Parathyroid adenoma (tissue), 2 donors: ENCODE measurements at regions not wholly inside any gene's neighbourhood (a gene's known extent, or its start where the extent isn't known, plus 50 kb on each side); places are given as distances from the start of the nearest gene placed in this dataset.

ENCODE experiments used
- H2AFZ ChIP-seq: fragments of 300-600 bp; sonication (generic); one replicate; pipeline ENCODE4 v1.7.0; 2017; ENCODE audit warnings: antibody characterized with exemption, mild to moderate bottlenecking
- H3K27ac ChIP-seq: fragments of 300-600 bp; sonication (generic); one replicate; pipeline ENCODE4 v1.7.0; 2017
- H3K27me3 ChIP-seq: fragments of 300-600 bp; sonication (generic); one replicate; pipeline ENCODE4 v1.7.0; 2017; ENCODE audit warnings: low read length; ENCODE audit not compliant: control insufficient read depth, insufficient read depth
- H3K36me3 ChIP-seq: fragments of 300-600 bp; sonication (generic); one replicate; pipeline ENCODE4 v1.7.0; 2017; ENCODE audit warnings: low read length; ENCODE audit not compliant: control insufficient read depth, insufficient read depth
- H3K4me1 ChIP-seq: fragments of 300-600 bp; sonication (generic); one replicate; pipeline ENCODE4 v1.7.0; 2017; ENCODE audit warnings: control low read depth
- H3K4me2 ChIP-seq: fragments of 300-600 bp; sonication (generic); one replicate; pipeline ENCODE4 v1.7.0; 2017; ENCODE audit warnings: low read length
- H3K4me3 ChIP-seq: fragments of 300-600 bp; sonication (generic); one replicate; pipeline ENCODE4 v1.7.0; 2017; ENCODE audit warnings: low read depth, low read length
- H3K79me2 ChIP-seq: fragments of 300-600 bp; sonication (generic); one replicate; pipeline ENCODE4 v1.7.0; 2017; ENCODE audit warnings: control low read depth
- H3K9ac ChIP-seq: fragments of 300-600 bp; sonication (generic); one replicate; pipeline ENCODE4 v1.7.0; 2017; ENCODE audit warnings: mild to moderate bottlenecking
- H3K9me3 ChIP-seq: fragments of 300-600 bp; sonication (generic); one replicate; pipeline ENCODE4 v1.7.0; 2017; ENCODE audit warnings: low read length; ENCODE audit not compliant: control insufficient read depth
- CTCF ChIP-seq: fragments of 300-600 bp; sonication (generic); IDR thresholded peaks from one replicate; pipeline ENCODE4 v1.7.0; 2017; ENCODE audit warnings: antibody characterized with exemption, mild to moderate bottlenecking
- donor health status: primary hyperparathyroidism.

DNA sequence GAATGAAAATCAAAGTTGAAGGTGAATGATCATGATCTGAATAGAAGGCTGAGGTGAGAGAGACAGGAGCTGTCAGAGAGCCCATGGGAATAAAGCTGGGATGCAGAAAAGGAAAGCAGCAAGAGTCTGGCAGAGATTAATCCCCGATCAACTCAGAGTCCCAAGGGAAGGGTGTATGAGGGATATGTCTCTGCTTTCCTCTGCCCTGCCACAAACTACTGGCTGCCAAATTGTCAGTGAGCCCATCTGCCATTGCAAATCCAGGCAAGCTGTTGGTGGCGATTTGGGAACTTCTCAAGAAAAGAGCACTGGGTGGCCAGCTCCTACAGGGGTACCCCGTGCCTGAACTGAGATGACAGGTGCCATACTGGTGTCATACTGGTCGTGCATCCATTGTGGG, 705.5 kb upstream of the MAN1A1 start:
- no peak for TF ChIP-seq CTCF
- Histone ChIP-seq H3K4me2 (no peak overlapping the region), H3K4me3 (no peak overlapping the region), H2AFZ (no peak overlapping the region), H3K79me2 (no peaks in the 10 kb centered on the region), H3K4me1 (no peaks in the 10 kb centered on the region), H3K27ac (no peak overlapping the region), H3K9ac (no peak overlapping the region), H3K36me3 (no peaks in the 10 kb centered on the region), H3K27me3 (no peaks in the 10 kb centered on the region), H3K9me3 (no peaks in the 10 kb centered on the region)

GRCh38 chr6:120039664-120040063, 690.1 kb upstream of the MAN1A1 start:
- no peaks in the 10 kb centered on the region for H3K27me3 ChIP-seq
- no peaks in the 10 kb centered on the region for H3K4me1 ChIP-seq
- no peak overlapping the region for H3K4me2 ChIP-seq
- no peaks in the 10 kb centered on the region for H3K9me3 ChIP-seq
- no peak overlapping the region for H2AFZ ChIP-seq
- TF ChIP-seq CTCF: no peak
- H3K36me3 ChIP-seq: no peaks in the 10 kb centered on the region
- no peak overlapping the region for H3K27ac ChIP-seq
- H3K79me2 ChIP-seq: no peaks in the 10 kb centered on the region
- H3K4me3 ChIP-seq: no peak overlapping the region
- no peak overlapping the region for H3K9ac ChIP-seq

DNA sequence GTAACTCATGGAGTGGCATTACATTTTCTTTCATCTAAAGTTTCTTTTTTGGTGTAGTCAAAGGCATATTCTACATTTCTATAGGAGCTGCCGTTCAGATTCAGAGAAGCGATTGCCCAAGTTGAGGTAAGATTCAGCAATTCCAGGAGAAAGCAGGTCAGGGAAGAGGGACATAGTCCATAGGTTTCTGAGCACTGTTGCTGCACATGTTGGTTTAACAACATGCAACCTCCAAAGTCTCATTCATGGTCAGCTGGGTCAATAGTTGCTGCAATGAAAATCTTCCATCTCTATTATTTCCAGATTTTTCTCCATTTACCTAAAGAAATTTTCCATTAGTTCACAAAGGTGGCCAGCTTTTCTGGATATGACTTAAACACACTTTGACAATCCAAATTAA, 682.3 kb upstream of the MAN1A1 start:
- Histone ChIP-seq H3K27me3 (no peaks in the 10 kb centered on the region), H3K79me2 (no peaks in the 10 kb centered on the region), H3K4me3 (no peak overlapping the region), H3K9ac (no peak overlapping the region), H3K4me2 (no peak overlapping the region), H3K36me3 (no peaks in the 10 kb centered on the region), H3K27ac (no peak overlapping the region), H3K4me1 (no peaks in the 10 kb centered on the region), H3K9me3 (no peaks in the 10 kb centered on the region), H2AFZ (no peak overlapping the region)
- TF ChIP-seq CTCF: no peak

GRCh38 chr6:120026791-120027190, 677.2 kb upstream of the MAN1A1 start:
- no peak overlapping the region for H3K4me2 ChIP-seq
- H3K27me3 ChIP-seq: no peaks in the 10 kb centered on the region
- no peak overlapping the region for H3K9ac ChIP-seq
- no peak overlapping the region for H2AFZ ChIP-seq
- no peaks in the 10 kb centered on the region for H3K79me2 ChIP-seq
- H3K27ac ChIP-seq: no peak overlapping the region
- H3K36me3 ChIP-seq: no peaks in the 10 kb centered on the region
- no peaks in the 10 kb centered on the region for H3K9me3 ChIP-seq
- TF ChIP-seq CTCF: no peak
- H3K4me3 ChIP-seq: no peak overlapping the region
- H3K4me1 ChIP-seq: no peaks in the 10 kb centered on the region

DNA sequence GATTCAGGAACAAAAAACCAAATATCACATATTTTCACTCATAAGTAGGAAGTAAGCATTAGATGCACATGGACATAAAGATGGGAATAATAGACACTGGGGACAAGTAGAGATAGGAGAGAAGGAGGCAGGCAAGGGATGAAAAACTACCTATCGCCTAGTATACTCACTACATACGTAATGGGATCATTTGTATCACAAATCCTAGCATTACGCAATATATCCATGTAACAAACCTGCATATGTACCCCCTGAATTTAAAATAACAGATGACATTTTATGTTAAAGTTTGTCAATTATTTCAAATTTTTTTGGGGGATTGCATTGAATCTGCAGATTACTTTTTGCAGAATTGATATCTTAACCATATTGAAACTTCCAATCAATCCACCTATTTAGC, 660.5 kb upstream of the MAN1A1 start:
- Histone ChIP-seq H3K27me3 (no peaks in the 10 kb centered on the region), H3K9ac (no peak overlapping the region), H3K79me2 (no peaks in the 10 kb centered on the region), H3K27ac (no peak overlapping the region), H3K9me3 (no peaks in the 10 kb centered on the region), H2AFZ (no peak overlapping the region), H3K36me3 (no peaks in the 10 kb centered on the region), H3K4me3 (no peak overlapping the region), H3K4me2 (no peak overlapping the region), H3K4me1 (no peaks in the 10 kb centered on the region)
- TF ChIP-seq CTCF: no peak
